ENCODE measurements at regions not wholly inside any gene's neighbourhood (a gene's known extent, or its start where the extent isn't known, plus 50 kb on each side); places are given as distances from the start of the nearest gene placed in this dataset.
"Not testable (repeated sequence)": the region's sequence is repeated elsewhere in the genome, so short reads cannot be mapped to it uniquely, and the experiment has no call there.

DNA sequence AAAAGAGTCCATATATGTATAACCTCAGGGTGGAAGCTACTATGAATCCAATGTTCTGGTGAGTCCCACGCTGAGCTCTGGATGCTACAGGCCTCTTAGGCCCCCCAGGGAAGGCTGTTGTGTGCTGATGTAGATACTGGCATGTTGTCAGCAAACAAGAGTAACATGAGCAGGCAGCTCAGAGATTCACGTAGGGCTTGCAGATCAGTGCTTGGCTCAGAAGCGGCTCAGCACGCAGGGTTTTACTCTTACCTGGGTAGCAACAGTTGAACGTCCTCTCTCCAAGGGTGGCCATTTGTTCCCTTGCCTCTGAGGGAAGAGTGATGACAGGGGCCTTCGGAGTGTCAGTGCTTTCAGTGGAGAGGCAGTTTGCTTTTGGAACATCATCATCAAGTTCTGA lies 93.4 kb downstream of the ZFP64 start:
- DNase-seq, result no peak

DNA sequence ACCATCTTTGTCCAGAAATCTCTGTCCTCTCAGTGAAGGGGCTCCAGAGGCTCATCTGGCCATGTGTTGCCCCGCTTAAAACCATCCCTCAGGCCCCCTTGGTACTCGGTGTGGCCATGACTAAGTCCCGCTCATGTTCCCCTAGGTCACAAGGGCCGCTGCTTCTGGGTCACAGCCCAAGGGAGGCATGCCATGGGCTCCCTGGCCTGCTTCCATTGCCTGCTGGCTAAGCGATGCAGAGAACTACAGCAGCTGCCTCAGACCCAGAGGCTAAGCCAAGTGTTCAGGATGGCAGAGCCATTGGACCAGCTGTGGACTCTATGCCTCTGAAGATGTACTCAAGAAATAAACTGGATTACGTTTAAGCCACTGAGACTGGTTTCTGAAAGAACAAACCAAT lies 95.5 kb downstream of the ZFP64 start:
- no peak for DNase-seq

- no peak for DNase-seq
Measured at GRCh38 chr20:52094693-52095092, 96.9 kb downstream of the ZFP64 start.

DNA sequence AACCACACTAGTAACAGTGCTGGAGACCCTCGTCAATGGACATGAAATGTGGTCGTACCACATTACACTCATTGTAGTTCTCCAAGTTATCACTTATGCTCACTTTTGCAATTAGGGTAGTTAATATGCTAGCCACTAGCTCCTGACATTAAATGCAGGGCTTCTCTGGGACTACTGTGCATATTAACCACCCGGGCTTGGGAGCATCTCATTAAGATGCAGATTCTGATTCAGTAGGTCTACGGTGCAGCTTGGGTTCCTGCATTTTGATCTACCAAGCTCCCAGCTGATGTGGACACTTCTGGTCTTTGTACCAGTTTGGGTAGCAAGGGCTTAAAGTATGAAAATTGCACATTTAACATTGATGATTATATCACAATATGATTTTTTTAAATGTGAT lies 98.0 kb downstream of the ZFP64 start:
- no peak for DNase-seq

- no peak for DNase-seq
Measured at GRCh38 chr20:52090035-52090434, 101.5 kb downstream of the ZFP64 start.

- no peak for DNase-seq
Measured at GRCh38 chr20:52087471-52087870, 104.1 kb downstream of the ZFP64 start.

DNA sequence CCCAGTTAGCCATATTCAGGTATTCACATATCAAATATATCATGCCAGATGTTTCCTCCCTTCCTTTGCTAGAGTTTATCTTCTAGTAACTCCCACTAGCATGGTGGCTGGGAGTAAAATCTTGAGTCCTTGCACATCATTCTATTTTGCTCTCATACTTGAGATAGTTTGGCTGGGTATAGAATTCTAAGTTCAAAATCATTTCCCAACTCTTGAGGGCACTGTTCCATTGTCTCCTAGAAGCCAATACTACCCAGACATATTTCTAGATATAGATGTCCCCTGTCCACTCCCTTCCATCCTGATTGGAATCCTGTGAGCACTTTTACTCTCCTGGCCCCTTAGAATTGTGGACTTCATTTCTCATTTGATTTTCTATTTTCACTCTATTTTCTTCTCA lies 104.7 kb downstream of the ZFP64 start:
- DNase-seq, result no peak

DNA sequence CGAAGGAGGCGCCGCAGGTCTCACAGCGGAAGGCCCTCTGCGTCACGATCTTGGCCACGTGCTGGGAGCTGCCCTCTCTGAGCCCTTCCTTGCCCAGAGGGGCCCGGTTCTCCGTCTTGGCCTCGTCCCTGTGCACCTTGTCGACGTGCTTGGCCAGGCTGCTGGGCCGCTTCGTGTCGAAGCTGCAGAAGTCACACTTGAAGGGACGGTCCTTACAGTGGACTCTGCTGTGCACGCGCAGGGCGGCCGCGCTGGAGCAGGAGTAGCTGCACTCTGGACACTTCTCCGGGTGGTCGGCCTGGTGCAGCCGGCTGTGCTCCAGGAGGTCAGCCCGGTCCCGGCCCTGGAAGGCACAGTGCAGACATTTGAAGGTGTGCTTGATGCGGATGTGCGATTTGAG lies 106.9 kb downstream of the ZFP64 start:
- DNase-seq, result no peak

GRCh38 chr20:52083627-52084232 lies 107.8 kb downstream of the ZFP64 start:
- peak; percentile 5 for DNase-seq

DNA sequence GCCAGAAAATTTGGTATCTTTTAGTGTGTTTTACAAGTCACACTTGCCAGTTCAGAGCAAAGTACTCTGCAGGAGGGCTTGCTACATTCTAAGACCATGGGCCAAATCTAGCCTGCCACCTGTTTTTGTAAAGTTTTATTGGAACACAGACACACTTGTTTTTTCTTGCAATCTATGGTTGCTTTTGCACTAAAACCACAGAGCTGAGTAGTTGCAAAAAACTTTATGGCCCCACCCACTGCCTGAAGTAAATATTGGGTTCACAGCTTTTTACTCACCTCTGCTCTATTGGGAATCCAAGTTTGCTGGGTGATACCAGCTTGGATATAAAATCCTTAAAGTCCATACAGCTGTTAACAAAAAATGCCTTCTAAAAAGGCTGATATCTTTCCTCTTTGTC lies 109.0 kb downstream of the ZFP64 start:
- DNase-seq, result no peak

- no peak for DNase-seq
Measured at GRCh38 chr20:52081791-52082190, 109.8 kb downstream of the ZFP64 start.

DNA sequence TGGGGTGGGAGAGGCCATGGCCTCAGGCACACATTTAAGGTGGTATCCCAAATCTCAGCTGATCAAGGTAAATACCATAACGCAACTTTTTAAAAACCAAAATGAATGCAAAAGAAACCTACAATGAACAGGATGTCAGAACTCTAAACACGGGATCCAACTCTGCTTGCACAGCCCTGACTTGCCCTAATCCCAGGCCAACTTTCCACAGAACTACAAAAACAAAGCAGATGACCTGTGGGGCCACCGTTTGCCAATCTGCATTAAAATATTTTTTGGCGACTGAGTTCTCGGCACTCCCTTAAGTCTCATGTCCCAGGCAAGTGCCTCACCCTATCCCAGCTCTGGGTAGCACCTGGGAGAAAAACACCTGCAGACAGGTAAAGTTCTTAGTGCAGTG lies 110.5 kb downstream of the ZFP64 start:
- DNase-seq, result no peak

GRCh38 chr20:52078289-52078688 lies 113.3 kb downstream of the ZFP64 start:
- DNase-seq, result no peak

DNA sequence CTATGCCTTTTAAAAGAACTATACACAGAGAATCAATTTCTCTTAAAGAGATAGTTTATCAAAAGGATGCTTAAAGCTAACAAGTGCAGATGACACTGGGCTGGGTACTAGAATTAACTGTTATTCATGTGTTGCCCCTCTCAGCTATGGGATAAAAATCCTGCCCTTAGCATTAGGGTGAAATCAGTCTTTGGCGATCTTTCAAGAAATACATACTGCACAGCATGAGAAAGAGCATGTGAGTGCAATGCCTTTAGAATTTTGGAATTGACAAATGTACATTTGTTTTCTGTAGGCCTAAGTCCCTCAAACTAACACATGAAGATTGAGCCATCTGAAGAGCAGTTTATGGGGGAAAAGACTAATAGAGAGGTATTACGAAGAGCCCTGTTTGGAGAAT lies 115.4 kb downstream of the ZFP64 start:
- DNase-seq, result no peak

GRCh38 chr20:52075400-52075799 lies 116.2 kb downstream of the ZFP64 start:
- no peak for DNase-seq

DNA sequence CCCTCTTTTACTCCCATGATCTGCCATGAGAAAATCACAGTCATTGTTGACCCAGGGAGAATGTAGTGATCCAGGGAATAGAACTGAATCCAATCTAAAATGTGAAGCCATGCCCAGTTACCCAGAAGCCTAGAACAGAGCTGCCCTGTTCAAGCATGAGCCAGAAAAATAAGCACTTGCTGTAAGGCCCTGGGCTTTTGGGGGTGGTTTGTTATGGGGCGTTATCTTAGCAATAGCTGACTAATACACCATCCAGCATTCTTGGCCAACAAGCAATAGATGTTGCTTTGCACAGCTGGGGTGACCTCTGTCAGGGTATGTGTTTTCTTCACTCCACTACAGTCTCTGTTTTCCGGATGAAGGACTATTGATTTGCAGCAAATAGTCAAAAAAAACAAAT lies 120.4 kb downstream of the ZFP64 start:
- no peak for DNase-seq

DNA sequence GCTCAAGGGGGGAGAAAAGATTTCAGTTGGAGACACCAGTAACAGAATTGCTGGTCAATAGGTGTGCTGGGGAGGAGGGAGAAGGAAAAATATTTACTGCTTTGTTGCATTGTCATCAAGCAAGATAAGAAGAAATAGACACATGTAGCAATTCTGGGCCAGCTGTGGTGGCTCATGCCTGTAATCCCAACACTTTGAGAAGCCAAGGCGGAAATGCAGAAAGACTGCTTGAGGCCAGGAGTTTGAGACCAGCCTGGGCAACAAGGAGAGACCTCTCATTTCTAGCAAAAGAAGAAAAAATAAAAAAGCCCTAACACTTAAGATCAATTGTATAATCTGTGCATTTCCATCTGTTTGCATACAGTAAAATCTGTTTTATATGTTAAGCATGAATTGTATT lies 126.6 kb downstream of the ZFP64 start:
- no peak for DNase-seq

DNA sequence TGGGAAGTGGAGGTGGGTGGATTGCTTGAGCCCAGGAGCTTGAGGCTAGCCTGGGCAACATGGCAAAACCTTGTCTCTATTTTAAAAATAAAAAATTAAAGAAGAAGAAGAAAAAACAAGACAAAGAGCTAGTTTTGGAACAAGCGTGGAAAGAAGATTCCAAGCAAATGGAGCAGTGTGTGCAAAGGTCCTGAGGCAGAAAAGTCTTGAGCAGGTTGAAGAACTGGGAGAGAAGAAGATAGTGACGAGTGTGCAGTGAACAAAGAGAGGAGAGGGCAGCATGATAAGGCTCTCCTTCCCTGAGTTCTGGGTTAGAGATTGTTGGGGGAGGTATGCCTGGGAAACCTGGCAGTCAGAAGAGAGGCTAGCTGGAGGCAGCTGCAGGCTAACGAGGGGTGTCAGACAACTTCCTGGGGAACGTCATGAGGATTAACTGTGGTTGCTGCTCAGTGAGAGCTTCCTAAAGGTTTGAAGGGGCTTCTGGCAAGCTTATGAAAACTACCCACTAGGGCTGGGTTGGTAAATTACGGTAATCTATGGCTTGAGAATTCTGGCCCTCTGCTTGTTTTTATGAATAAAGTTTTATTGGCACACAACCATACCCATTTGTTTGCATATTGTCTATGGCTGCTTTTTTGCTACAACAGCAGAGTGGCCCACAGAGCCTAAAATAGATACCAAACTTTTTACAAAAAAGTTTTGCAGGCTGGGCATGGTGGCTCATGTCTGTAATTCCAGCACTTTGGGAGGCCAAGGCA lies 128.9 kb downstream of the ZFP64 start:
- DNase-seq, result no peak

DNA sequence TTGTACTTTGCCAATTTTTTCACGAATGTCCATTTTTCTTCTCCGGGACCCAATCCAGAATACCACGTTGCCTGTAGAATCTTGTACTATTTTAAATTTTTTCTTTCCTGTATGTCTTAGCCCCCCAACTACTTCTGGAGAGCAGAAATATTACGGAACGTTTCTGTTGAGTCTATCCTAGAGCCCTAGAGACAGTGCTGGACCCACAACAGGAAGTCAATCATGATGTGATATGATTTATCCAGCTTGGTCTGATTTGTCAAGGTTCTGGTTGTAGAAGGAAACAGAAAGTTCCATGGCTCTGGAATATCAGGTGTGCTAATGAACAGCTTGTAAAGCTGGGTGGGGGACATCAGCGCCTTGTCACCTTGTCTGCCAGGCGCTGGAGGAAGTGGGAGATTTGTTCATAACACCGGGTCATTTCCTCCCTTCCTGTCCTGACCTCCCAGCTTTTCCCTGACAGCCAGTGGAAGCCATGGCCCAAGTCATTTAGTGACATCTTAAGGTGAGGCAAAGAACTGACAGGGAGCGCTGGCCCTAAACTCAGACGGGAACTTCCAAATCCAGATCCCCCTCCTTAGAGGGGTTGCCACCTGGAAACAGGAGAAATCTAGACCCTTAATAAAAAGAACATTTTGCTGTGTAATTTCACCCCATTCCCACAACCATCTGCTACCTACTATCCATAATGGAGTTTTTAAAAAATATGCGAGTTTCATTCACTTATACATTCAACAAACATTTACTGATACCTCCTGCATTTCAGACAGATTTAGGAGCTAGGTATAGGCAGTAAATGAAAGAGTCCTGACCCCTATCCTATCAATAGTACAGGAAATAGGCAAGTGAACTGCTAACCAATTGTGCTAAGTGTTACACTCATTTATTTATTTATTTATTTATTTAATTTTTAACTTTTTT lies 130.5 kb downstream of the ZFP64 start:
- no peak for DNase-seq

GRCh38 chr20:52057133-52057532 lies 134.4 kb downstream of the ZFP64 start:
- not testable (repeated sequence) for DNase-seq

DNA sequence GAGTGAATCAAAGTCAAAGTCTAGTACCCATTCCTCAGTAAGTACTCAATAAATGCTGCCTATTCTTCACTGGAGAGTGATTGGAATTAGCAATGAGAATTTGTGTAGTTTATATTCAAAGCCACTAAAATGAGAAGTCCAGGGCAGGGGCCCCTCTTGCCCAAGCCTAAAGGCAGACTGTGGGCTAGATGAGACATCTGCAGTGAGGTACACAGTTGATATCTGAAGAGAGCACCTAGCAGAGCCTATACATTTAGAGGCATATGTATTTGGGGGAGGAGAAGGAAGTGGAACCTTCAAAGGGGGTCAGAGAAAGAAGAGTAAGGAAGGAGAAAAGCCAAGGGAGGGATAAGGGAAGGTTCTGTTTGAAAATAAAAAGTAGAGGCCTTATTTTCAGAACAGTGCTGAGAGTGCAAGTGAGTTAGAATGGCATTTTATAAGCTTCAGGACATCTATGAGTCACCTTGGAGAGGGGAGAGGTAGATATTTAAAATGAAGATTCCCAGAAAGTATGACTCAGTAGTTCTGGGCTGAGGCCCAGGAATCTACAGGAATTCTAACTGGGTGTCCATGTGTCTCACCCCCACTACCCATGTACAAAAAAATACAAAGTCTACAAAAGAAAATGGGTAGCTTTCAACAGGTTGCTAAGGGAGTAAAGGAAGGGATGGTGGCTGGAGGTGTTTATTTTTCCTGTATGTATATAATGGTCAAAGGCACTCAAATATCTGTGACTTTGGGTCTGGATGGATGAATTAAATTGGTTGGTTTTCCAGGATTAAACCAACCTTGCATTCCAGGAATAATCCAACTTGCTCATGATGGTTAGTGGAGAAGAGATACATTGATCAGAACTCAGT lies 135.1 kb downstream of the ZFP64 start:
- DNase-seq, result no peak

DNA sequence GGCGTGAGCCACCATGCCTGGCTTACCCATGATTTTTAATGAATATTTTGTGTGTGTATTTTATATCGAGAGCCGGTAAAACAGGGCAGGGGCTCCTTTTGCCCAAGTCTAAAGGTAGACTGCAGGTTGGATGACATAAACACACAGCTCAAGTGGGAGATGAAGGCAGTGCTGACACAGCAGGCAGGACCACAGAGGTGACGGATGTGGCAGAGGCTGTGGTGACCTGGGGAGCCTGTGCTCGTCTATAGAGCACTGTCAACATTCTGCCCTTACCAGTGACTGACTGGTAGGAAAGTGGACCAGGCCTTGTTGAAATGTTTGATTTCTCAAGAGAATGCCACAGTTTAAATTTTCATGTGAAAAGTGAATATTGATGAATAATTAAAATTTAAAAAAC lies 137.5 kb downstream of the ZFP64 start:
- no peak for DNase-seq

Measured in NCI-H1417 treated with DMSO at 0.1 percent for 48 hours (cell line).